Omental fat pad (tissue), 3 donors: ENCODE measurements at regions not wholly inside any gene's neighbourhood (a gene's known extent, or its start where the extent isn't known, plus 50 kb on each side); places are given as distances from the start of the nearest gene placed in this dataset.

Experiments
- ATAC-seq: fragments of 150-250 bp; one replicate; pipeline ENCODE4 v1.9.1; 2016; ENCODE audit warnings: mild to moderate bottlenecking, moderate library complexity; ENCODE audit not compliant: low FRiP score
- DNase-seq: peaks from one replicate; pipeline ENCODE4 v3.0.0-alpha.2; 2019; ENCODE audit warnings: low spot score
- CTCF ChIP-seq, 3 donors: fragments of 450-650 bp; IDR thresholded peaks; one replicate each; pipeline ENCODE4 v1.5.1; 2016 to 2017; ENCODE audit warnings: antibody characterized with exemption in 3 of 3, mild to moderate bottlenecking in 3 of 3, moderate library complexity in 2 of 3

GRCh38 chr4:60117726-60118323 is 1082.3 kb upstream of the ADGRL3 start:
- no peak for ATAC-seq
- TF ChIP-seq CTCF (IDR thresholded peaks at IDR 0.05) = no peak
- no peak for DNase-seq

DNA sequence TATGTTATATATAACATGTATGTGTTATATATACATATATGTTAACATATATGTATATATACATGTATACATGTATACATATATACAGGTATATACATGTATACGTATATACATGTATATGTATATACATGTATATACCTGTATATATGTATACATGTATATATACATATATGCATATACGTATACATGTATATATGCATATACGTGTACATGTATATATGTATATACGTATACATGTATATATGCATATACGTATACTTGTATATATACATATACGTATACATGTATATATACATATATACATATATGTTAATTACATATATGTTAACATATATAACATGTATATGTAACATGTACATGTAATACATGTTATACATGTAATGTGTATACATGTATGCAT is 1077.3 kb upstream of the ADGRL3 start:
- no peak for ATAC-seq
- DNase-seq = no peak
- TF ChIP-seq CTCF (IDR thresholded peaks at IDR 0.05) = no peak

DNA sequence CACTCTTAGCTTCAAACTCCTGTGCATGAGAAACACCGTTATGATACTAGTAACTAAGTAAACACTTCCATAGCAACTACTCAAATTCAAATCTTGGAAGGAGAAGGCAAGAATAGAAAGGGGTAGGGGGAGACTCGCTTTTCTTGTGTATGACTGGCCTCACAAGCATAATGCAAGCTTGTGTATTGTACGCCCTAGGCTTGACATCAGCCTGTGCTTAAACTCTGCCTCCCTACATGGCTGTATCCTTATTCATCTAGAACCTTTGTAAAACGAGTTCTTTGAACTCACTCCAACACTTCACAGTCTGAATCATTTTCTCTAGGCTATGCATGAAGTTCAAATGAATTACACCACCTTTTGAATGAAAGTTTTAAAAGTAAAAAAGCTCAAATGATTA is 1071.2 kb upstream of the ADGRL3 start:
- ATAC-seq (no peak), DNase-seq (no peak)
- no peak for TF ChIP-seq CTCF (IDR thresholded peaks at IDR 0.05)

DNA sequence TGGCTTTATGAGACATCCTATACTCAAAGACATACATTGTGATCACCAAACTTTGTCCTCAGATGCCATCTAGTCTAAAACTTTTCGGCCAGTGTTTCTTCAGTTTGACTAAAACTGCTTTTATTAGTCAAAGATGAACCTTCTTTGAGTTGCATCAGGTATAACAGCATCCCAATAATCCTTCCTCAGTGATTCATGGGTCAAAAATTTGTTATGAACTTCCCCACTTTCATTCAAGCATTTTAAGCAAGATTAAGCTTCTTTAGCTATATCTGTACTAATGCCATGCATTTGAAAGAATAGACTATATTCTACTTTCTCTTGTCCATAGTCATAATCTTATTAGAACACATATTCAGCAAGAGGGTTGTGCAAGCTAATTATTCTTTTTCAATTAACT is 1070.4 kb upstream of the ADGRL3 start:
- DNase-seq (no peak), ATAC-seq (no peak)
- no peak for TF ChIP-seq CTCF (IDR thresholded peaks at IDR 0.05)

DNA sequence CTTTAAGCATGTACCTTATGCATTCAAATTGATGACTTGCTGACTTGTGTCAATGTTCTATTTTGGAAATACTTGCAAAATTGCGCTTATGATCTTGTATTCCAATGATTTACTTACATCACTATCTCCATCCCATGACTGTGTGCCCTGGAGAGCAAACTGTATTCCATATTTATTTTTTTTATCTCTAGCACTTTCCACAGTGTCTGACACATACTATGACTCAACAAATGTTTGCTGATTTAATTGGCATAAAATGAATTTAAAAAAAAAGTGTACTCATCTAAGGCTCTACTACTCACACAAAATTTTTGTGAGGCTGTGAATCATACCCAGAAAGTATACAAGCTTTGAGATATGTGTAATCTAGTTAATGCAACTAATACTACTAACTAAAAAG is 1066.8 kb upstream of the ADGRL3 start:
- DNase-seq (no peak), ATAC-seq (no peak)
- no peak for TF ChIP-seq CTCF (IDR thresholded peaks at IDR 0.05)

GRCh38 chr4:60134099-60134498 is 1066.0 kb upstream of the ADGRL3 start:
- TF ChIP-seq CTCF (IDR thresholded peaks at IDR 0.05) = no peak
- no peak for ATAC-seq
- no peak for DNase-seq

DNA sequence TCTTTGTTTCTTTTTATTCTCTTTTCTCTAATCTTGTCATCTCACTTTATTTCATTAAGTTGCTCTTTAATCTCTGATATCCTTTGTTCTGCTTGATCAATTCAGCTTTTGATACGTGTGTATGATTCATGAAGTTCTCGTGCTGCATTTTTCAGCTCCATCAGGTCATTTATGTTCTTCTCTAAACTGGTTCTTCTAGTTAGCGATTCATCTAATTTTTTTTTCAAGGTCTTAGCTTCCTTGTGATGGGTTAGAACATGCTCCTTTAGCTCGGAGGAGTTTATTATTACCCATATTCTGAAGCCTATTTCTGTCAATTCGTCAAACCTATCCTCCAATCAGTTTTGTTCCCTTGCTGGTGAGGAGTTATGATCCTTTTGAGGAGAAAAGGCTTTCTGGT is 1045.0 kb upstream of the ADGRL3 start:
- DNase-seq (no peak), ATAC-seq (no peak)
- TF ChIP-seq CTCF (IDR thresholded peaks at IDR 0.05) = no peak
